Kidney capillary endothelial cell (primary cell): ENCODE measurements at regions not wholly inside any gene's neighbourhood (a gene's known extent, or its start where the extent isn't known, plus 50 kb on each side); places are given as distances from the start of the nearest gene placed in this dataset.

ENCODE experiments used
- DNase-seq: peaks from one replicate; pipeline ENCODE4 v3.0.0-alpha.2; 2018; ENCODE audit warnings: low spot score

GRCh38 chr17:51555153-51555552, 294.8 kb downstream of the UTP18 start:
- DNase-seq: no peak

- DNase-seq: no peak
Measured at GRCh38 chr17:51559778-51560177, 299.4 kb downstream of the UTP18 start.

GRCh38 chr17:51560398-51560797, 300.1 kb downstream of the UTP18 start:
- DNase-seq: no peak

- DNase-seq: no peak
Measured at GRCh38 chr17:51563961-51564360, 303.6 kb downstream of the UTP18 start.

- DNase-seq: no peak
Measured at GRCh38 chr17:51572115-51572514, 311.8 kb downstream of the UTP18 start.
